Loucy (cell line): ENCODE measurements at regions not wholly inside any gene's neighbourhood (a gene's known extent, or its start where the extent isn't known, plus 50 kb on each side); places are given as distances from the start of the nearest gene placed in this dataset.

Experiments
- EZH2phosphoT487 ChIP-seq: fragments of 200-600 bp; IDR thresholded peaks from 2 replicates; pipeline ENCODE4 v1.6.1; 2018; ENCODE audit warnings: antibody characterized with exemption, mild to moderate bottlenecking, moderate library complexity, borderline replicate concordance
- TF ChIP-seq, protein P1 (sequence below): fragments of 200-600 bp; sonication (generic); conservative IDR thresholded peaks from 2 replicates; pipeline ENCODE4 v1.5.1; 2014; ENCODE audit warnings: mild to moderate bottlenecking, antibody characterized with exemption, low read length

DNA sequence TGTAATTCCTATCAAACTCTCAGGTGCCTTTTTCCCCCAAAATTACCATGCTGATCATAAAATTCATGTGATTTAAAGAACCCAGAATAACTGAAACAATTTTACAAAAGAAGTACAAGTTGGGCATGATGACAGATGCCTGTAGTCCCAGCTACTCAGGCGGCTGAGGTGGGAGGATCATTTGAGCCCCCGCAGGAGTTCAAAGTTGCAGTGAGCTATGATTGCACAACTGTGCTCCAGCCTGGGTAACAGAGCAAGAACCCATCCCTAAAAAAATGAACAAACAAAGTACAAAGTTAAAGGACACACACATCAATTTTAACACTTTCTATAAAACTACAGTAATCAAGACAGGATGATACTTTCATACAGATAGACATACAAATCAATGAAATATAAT is 97.9 kb upstream of the LPAR1 start:
- TF ChIP-seq, protein P1, sequence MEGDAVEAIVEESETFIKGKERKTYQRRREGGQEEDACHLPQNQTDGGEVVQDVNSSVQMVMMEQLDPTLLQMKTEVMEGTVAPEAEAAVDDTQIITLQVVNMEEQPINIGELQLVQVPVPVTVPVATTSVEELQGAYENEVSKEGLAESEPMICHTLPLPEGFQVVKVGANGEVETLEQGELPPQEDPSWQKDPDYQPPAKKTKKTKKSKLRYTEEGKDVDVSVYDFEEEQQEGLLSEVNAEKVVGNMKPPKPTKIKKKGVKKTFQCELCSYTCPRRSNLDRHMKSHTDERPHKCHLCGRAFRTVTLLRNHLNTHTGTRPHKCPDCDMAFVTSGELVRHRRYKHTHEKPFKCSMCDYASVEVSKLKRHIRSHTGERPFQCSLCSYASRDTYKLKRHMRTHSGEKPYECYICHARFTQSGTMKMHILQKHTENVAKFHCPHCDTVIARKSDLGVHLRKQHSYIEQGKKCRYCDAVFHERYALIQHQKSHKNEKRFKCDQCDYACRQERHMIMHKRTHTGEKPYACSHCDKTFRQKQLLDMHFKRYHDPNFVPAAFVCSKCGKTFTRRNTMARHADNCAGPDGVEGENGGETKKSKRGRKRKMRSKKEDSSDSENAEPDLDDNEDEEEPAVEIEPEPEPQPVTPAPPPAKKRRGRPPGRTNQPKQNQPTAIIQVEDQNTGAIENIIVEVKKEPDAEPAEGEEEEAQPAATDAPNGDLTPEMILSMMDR, result no peak
- TF ChIP-seq EZH2phosphoT487, result no peak
